ENCODE measurements at regions not wholly inside any gene's neighbourhood (a gene's known extent, or its start where the extent isn't known, plus 50 kb on each side); places are given as distances from the start of the nearest gene placed in this dataset.

GRCh38 chr4:188299161-188299560 lies 159.9 kb downstream of the TRIML1 start:
- TF ChIP-seq, protein P1, sequence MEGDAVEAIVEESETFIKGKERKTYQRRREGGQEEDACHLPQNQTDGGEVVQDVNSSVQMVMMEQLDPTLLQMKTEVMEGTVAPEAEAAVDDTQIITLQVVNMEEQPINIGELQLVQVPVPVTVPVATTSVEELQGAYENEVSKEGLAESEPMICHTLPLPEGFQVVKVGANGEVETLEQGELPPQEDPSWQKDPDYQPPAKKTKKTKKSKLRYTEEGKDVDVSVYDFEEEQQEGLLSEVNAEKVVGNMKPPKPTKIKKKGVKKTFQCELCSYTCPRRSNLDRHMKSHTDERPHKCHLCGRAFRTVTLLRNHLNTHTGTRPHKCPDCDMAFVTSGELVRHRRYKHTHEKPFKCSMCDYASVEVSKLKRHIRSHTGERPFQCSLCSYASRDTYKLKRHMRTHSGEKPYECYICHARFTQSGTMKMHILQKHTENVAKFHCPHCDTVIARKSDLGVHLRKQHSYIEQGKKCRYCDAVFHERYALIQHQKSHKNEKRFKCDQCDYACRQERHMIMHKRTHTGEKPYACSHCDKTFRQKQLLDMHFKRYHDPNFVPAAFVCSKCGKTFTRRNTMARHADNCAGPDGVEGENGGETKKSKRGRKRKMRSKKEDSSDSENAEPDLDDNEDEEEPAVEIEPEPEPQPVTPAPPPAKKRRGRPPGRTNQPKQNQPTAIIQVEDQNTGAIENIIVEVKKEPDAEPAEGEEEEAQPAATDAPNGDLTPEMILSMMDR (IDR thresholded peaks at IDR 0.05; ENCODE audit: low read length) = no peak
- TF ChIP-seq EZH2 (optimal IDR thresholded peaks at IDR 0.05; ENCODE audit: low read depth, low read length) (no peak), EZH2phosphoT487 (IDR thresholded peaks at IDR 0.05; ENCODE audit: low read length) (no peak)
